Sigmoid colon (tissue), 6 donors: ENCODE measurements at regions not wholly inside any gene's neighbourhood (a gene's known extent, or its start where the extent isn't known, plus 50 kb on each side); places are given as distances from the start of the nearest gene placed in this dataset.

Source experiments
- DNase-seq: peaks from one replicate; pipeline ENCODE4 v3.0.0-alpha.2; 2019
- H3K27ac ChIP-seq, 4 donors: fragments of 200-600 bp; sonication (generic); one replicate each; pipeline ENCODE4 v1.5.1; 2016 to 2019; ENCODE audit warnings: mild to moderate bottlenecking in 1 of 4
- H3K27me3 ChIP-seq, 3 donors: fragments of 200-600 bp; sonication (generic); one replicate each; pipeline ENCODE4 v1.5.1; 2019; ENCODE audit warnings: mild to moderate bottlenecking in 1 of 3
- H3K36me3 ChIP-seq, 4 donors: fragments of 200-600 bp; sonication (generic); one replicate each; pipeline ENCODE4 v1.5.1; 2016 to 2019
- H3K4me1 ChIP-seq, 4 donors: fragments of 200-600 bp; sonication (generic); one replicate each; pipeline ENCODE4 v1.5.1; 2017 to 2019
- H3K4me3 ChIP-seq, 4 donors: fragments of 200-600 bp; sonication (generic); one replicate each; pipeline ENCODE4 v1.5.1; 2017 to 2019; ENCODE audit warnings: mild to moderate bottlenecking in 2 of 4, moderate library complexity in 1 of 4
- H3K9me3 ChIP-seq, 4 donors: fragments of 200-600 bp in 3 of 4; sonication (generic) in 3 of 4; one replicate each; pipeline versions ENCODE4 v1.5.1 to v1.6.1; 2013 to 2019
- EP300 ChIP-seq, 4 donors: sonication (generic); formaldehyde crosslinking; IDR thresholded peaks; one replicate each; pipeline ENCODE4 v1.6.1; 2017; ENCODE audit warnings: antibody characterized with exemption in 4 of 4
- POLR2A ChIP-seq, 2 donors: fragments of 450-650 bp; IDR thresholded peaks; one replicate each; pipeline ENCODE4 v1.6.1; 2016; ENCODE audit warnings: antibody characterized with exemption in 2 of 2, mild to moderate bottlenecking in 2 of 2, moderate library complexity in 2 of 2
- POLR2AphosphoS5 ChIP-seq, 4 donors: sonication (generic); formaldehyde crosslinking; IDR thresholded peaks; one replicate each; pipeline ENCODE4 v1.6.1; 2017; ENCODE audit warnings: antibody characterized with exemption in 4 of 4
- WGBS, 2 donors: extraction: QIAGEN DNeasy Blood & Tissue Kit; methylation state at CpG; one replicate each; pipeline ENCODE4 v1.1.7; 2013; 5-methylcytosine and 5-hydroxymethylcytosine counted together
- intact Hi-C: fragments of 100-400 bp; cut with DNase I; formaldehyde crosslinking; loops from one replicate; pipeline ENCODE4 v1.15.1; 2023
- TF ChIP-seq, protein P1 (sequence below), 4 experiments: fragments of 450-650 bp in 3 of 4; fragments of 200-600 bp in 1 of 4; IDR thresholded peaks; one replicate each; pipeline ENCODE4 v1.5.1; 2016 to 2019; ENCODE audit warnings: antibody characterized with exemption in 4 of 4, mild to moderate bottlenecking in 3 of 4, moderate library complexity in 2 of 4
- donor health status: healthy with polysubstance abuse.
- donor health status: healthy.

DNA sequence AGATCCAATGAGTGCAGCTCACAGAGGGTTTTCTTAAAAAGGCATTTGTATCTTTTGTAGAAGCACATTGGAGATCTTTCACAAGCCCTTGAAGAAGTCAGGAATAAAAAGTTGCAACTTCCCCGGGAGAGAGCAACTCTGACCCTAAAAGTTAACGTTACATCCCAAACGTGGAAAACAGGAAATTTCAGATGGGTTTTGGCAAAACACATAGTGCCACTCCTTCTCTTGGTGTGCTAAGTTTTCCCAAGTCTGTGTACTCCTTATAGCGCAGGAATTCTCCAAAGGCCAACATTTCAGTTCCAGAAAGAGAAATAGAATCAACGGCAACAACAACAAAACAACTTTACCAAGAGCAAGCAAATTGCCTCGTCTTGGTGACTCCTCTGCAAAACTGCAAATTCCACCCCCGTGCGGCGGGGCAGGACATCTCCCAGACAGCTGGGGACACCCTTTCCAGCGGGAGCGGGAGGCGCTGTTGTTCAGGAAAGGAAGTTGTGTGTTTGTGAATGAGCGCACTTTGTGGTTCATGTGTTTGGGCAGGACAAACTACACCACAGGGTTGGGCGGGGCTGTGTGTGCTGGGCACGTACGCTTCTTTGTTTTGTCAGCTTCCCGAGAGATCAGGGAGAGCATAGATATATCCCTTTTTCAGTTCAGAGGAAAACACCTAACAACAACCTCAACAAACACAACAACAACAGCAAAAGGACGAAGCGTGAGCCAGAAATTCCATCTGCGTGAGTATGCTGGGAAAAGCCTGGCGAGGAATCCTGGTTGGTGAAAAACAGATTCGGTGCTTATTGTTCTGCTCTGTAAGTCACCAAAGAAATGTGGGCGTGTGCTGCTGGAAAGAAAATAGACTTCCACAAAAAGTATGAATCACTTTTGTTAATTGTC, 294.7 kb upstream of the PITRM1 start:
- WGBS, 2 donors, result 55 to 69% methylated on average over 23 of the region's 23 CpGs
- Histone ChIP-seq H3K27me3 (no peaks in the 10 kb centered on the region), H3K4me3 (peak overlapping the region in 2 of 4 donors; percentile 2 to 8), H3K36me3 (no peaks in the 10 kb centered on the region), H3K4me1 (peaks cover 0 to 68% (median 67%) of the 10 kb centered on the region in 4 donors), H3K27ac (peak overlapping the region; percentile 83 to 91 (median 90)), H3K9me3 (no peaks in the 10 kb centered on the region)
- TF ChIP-seq EP300 (IDR thresholded peaks at IDR 0.05), result peak in 2 of 4 donors; percentile 6 to 45
- TF ChIP-seq, protein P1, sequence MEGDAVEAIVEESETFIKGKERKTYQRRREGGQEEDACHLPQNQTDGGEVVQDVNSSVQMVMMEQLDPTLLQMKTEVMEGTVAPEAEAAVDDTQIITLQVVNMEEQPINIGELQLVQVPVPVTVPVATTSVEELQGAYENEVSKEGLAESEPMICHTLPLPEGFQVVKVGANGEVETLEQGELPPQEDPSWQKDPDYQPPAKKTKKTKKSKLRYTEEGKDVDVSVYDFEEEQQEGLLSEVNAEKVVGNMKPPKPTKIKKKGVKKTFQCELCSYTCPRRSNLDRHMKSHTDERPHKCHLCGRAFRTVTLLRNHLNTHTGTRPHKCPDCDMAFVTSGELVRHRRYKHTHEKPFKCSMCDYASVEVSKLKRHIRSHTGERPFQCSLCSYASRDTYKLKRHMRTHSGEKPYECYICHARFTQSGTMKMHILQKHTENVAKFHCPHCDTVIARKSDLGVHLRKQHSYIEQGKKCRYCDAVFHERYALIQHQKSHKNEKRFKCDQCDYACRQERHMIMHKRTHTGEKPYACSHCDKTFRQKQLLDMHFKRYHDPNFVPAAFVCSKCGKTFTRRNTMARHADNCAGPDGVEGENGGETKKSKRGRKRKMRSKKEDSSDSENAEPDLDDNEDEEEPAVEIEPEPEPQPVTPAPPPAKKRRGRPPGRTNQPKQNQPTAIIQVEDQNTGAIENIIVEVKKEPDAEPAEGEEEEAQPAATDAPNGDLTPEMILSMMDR (IDR thresholded peaks at IDR 0.05), result no peak
- peak in 3 of 4 donors; percentile 55 to 80 (median 62) for TF ChIP-seq POLR2AphosphoS5 (IDR thresholded peaks at IDR 0.05)
- TF ChIP-seq POLR2A (IDR thresholded peaks at IDR 0.05), result no peak
- peak; percentile 88 for DNase-seq
- intact Hi-C loops, result loop anchor here (5.0 to 10.0 kb wide), 2 partner anchors 315 to 1197 kb away; no protein-coding TSS in a partner anchor

DNA sequence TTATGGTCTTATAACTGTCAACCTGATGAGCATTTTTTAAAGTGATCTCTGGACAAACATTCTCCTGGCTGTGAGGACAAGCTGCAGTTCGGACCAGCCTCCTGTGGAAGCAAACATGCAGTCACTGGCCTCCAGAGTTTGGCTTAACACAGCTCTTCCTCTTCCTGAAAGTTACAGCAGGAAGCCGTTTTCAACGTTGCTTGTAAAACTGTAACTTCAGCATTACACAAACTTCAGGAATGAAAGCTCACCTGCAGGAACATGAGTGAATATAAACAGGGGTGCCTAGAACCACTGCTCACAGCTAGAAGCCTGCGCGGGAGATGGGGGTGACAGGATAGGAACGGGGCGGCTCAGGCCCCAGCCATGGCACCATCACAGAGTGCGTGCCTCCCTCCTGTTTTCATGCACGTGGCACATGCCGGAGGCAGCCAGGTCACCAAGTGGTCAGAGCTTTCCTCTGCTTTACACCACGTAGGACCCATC, 292.9 kb upstream of the PITRM1 start:
- H3K4me1 ChIP-seq, result peaks cover 0 to 53% (median 51%) of the 10 kb centered on the region in 4 donors
- intact Hi-C loops, result loop anchor here (5.0 to 10.0 kb wide), 2 partner anchors 317 to 1199 kb away; no protein-coding TSS in a partner anchor
- 17 to 56% methylated on average over 11 of the region's 11 CpGs for WGBS, 2 donors
- H3K4me3 ChIP-seq, result no peak overlapping the region
- peak overlapping the region; percentile 83 to 91 (median 90) for H3K27ac ChIP-seq
- no peaks in the 10 kb centered on the region for H3K27me3 ChIP-seq
- no peak for DNase-seq
- no peaks in the 10 kb centered on the region for H3K36me3 ChIP-seq
- H3K9me3 ChIP-seq, result no peaks in the 10 kb centered on the region
- peak in 2 of 4 donors; percentile 14 to 29 for TF ChIP-seq POLR2AphosphoS5 (IDR thresholded peaks at IDR 0.05)
- TF ChIP-seq, protein P1 (IDR thresholded peaks at IDR 0.05), result no peak

DNA sequence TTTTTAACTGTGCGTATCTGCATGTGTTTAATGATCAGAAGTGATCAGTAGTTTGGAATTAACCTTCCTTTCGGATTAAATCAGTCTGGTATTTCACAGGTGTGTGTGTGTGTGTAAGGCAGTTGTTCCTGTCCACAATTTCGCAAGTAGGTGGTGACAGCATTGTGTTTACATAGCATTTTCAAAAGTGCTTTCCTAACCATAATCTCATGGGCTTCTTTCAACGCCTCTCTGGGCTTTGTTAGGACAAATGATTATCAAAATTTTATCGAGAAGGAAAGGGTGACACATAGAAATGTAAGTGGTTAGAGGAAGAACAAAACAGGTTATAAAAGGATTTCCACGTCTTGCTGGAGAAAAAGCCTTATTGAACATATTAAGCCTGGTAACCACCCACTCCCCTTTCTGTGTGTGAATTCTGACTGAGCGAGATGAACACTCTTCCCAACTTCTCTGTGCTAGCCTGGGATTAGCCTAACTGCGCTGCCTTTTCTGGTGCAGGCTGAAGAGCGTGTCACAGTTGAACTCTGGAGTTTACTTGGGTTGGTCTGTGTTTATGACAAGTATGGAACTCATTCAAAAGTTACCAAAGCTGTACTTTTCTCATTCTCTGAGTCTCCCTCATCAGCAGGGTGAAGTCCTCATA, 292.3 kb upstream of the PITRM1 start:
- Histone ChIP-seq H3K9me3 (no peaks in the 10 kb centered on the region), H3K4me3 (no peak overlapping the region), H3K27ac (peak overlapping the region; percentile 83 to 91 (median 90)), H3K4me1 (peaks cover 0 to 48% (median 47%) of the 10 kb centered on the region in 4 donors), H3K36me3 (no peaks in the 10 kb centered on the region), H3K27me3 (no peaks in the 10 kb centered on the region)
- peak in 1 of 4 donors; percentile 24 for TF ChIP-seq POLR2AphosphoS5 (IDR thresholded peaks at IDR 0.05)
- TF ChIP-seq EP300 (IDR thresholded peaks at IDR 0.05), result no peak
- no peak for DNase-seq
- WGBS, 2 donors, result 19 to 68% methylated on average over 9 of the region's 9 CpGs
- intact Hi-C loops, result loop anchor here (5.0 to 10.0 kb wide), 2 partner anchors 317 to 1200 kb away; no protein-coding TSS in a partner anchor

DNA sequence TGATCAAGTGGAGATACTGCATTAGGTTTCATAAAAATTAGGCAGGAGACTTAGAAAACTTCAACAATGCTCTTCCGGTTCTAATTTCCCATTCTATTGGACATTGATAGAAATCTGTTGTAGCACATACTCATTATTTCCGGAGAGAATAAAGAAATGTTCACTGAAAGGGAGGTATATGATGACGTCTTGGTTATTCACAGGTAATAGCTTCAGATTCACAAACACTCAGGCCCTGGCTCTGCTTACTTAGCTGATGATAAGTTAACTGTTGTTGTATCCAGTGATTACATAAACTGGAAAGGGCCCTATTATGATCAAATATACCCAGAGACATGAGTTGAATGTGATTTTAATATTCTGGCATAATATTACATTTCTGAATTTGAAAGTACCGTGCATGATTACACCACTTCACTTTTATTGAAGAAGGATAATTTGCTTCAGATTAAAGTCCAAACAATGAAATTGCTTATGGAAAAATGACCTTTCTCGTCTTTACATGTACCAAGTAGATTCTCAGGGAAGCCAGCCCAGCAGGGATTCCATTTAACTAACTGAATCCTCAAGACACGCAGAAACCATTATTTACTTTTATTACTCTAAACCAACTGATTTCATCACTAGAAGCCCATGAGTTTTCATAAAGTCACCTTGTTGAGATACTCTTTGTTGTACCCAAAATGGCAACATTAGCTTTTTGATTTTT, 288.0 kb upstream of the PITRM1 start:
- Histone ChIP-seq H3K4me1 (peaks cover 0 to 10% (median 9%) of the 10 kb centered on the region in 4 donors), H3K36me3 (no peaks in the 10 kb centered on the region), H3K9me3 (no peaks in the 10 kb centered on the region), H3K27ac (no peak overlapping the region), H3K27me3 (no peaks in the 10 kb centered on the region), H3K4me3 (no peak overlapping the region)
- TF ChIP-seq POLR2A (IDR thresholded peaks at IDR 0.05), result no peak
- no peak for TF ChIP-seq POLR2AphosphoS5 (IDR thresholded peaks at IDR 0.05)
- TF ChIP-seq, protein P1 (IDR thresholded peaks at IDR 0.05), result no peak
- TF ChIP-seq EP300 (IDR thresholded peaks at IDR 0.05), result no peak
- intact Hi-C loops, result loop anchor here (10.0 kb wide), 1 partner anchor 1204 kb away; no protein-coding TSS in a partner anchor
- no peak for DNase-seq
- 22 to 64% methylated on average over 6 of the region's 6 CpGs for WGBS, 2 donors
